ENCODE measurements at regions not wholly inside any gene's neighbourhood (a gene's known extent, or its start where the extent isn't known, plus 50 kb on each side); places are given as distances from the start of the nearest gene placed in this dataset.

DNA sequence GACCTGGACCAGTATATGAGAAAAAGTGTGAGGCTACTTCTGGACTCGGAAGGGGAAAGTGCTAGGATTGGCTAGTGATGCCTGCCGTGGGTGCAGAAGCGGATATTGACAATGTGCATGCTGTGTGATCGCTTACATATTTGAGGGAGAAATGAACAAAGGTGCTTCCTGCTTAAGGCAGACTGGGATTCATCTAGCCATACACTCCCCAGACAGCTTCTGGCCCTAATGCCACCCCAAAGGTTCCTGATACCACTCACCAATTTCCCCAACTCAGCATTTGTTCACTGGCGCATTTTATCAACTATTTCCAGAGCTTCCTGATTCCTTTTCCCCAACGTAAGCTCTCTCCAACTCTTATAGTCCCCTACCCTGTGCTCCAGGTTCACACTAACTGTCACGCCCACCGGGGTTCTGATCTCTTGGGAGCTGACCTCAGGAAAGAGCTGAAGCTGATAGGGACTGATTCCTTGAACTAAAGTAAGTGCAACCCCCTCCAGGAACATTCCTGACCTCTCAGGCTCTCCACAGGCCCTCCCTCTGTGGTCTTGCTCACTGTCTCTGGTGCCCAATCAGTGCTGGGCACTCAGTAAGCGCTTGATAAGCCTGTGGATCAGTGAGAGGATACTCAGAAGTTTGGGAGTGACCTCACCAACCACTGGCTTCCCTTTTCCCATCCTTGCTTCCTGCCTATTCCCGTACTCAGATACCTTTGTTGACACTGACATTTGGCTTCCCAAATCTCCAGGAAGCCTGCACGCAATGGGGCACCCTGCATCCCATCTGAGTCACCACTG is 73.3 kb downstream of the MRPL14 start:
- peak overlapping the region; percentile 30; the same call in 1 of the 2 replicates for H3K9ac ChIP-seq (ENCODE audit: insufficient read depth, low read depth, low read length)
- intact Hi-C loops (cut with micrococcal nuclease; ENCODE audit: unreplicated experiment) (no loop called here), in situ Hi-C loops (cut with HindIII; ENCODE audit: extremely low pct_ligation_motif_present, low pct_unique_long_range_greater_than_20kb) (no loop called here)
- POLR2A ChIA-PET: no interaction called here
- H3K79me2 ChIP-seq (ENCODE audit: insufficient read depth, low read length): no peaks in the 10 kb centered on the region
- peaks cover 75% of the 10 kb centered on the region for H3K4me1 ChIP-seq (ENCODE audit: insufficient read depth, low read length)
- peak overlapping the region in 1 of 3 experiments; percentile 18; a peak in 1 of 6 replicates for H3K4me3 ChIP-seq (replicated peaks in 1 of 3; ENCODE audit: insufficient read depth in 1 of 3, low read depth in 2 of 3, low read length in 3 of 3)
- no peak overlapping the region for H3K27ac ChIP-seq (ENCODE audit: extremely low read length, insufficient read depth, low read length)
- CTCF ChIA-PET (ENCODE audit: low intra/inter-chr PET ratio, low total read pairs): no interaction called here
- ATAC-seq (no peak), DNase-seq (ENCODE audit: low spot score) (no peak), FAIRE-seq (no peak)
- WGBS (ENCODE audit: low lambda C conversion rate): 10% methylated on average over 11 of the region's 11 CpGs
- H3K9me3 ChIP-seq (ENCODE audit: low read length): no peaks in the 10 kb centered on the region
- peaks cover 0 to 34% of the 10 kb centered on the region in 2 experiments; a peak in 3 of 5 replicates for H3K27me3 ChIP-seq (ENCODE audit: control insufficient read depth in 1 of 2, insufficient read depth in 2 of 2, low read length in 2 of 2)
- H4K20me1 ChIP-seq (ENCODE audit: insufficient read depth, low read length): no peaks in the 10 kb centered on the region
- H3K4me2 ChIP-seq (ENCODE audit: low read depth, low read length): peak overlapping the region; percentile 34; the same call in 1 of the 2 replicates
- no TSS peak for BruUV-seq (replicated peaks)
- H3K36me3 ChIP-seq (replicated peaks in 1 of 2; ENCODE audit: control insufficient read depth in 1 of 2, insufficient read depth in 2 of 2, low read length in 2 of 2): no peaks in the 10 kb centered on the region
- no peak overlapping the region for H2AFZ ChIP-seq (ENCODE audit: low read length)
- TF ChIP-seq, protein P1, sequence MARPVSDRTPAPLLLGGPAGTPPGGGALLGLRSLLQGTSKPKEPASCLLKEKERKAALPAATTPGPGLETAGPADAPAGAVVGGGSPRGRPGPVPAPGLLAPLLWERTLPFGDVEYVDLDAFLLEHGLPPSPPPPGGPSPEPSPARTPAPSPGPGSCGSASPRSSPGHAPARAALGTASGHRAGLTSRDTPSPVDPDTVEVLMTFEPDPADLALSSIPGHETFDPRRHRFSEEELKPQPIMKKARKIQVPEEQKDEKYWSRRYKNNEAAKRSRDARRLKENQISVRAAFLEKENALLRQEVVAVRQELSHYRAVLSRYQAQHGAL (CRISPR knock-in tag; IDR thresholded peaks at IDR 0.05; ENCODE audit: not compliant biosample characterization): no peak
- TF ChIP-seq, protein P2, sequence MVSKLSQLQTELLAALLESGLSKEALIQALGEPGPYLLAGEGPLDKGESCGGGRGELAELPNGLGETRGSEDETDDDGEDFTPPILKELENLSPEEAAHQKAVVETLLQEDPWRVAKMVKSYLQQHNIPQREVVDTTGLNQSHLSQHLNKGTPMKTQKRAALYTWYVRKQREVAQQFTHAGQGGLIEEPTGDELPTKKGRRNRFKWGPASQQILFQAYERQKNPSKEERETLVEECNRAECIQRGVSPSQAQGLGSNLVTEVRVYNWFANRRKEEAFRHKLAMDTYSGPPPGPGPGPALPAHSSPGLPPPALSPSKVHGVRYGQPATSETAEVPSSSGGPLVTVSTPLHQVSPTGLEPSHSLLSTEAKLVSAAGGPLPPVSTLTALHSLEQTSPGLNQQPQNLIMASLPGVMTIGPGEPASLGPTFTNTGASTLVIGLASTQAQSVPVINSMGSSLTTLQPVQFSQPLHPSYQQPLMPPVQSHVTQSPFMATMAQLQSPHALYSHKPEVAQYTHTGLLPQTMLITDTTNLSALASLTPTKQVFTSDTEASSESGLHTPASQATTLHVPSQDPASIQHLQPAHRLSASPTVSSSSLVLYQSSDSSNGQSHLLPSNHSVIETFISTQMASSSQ (IDR thresholded peaks at IDR 0.05; ENCODE audit: low read depth): no peak
- TF ChIP-seq, protein P2 (CRISPR knock-in tag; IDR thresholded peaks at IDR 0.05; ENCODE audit: borderline replicate concordance): no peak
- TF ChIP-seq ARNT2 (CRISPR knock-in tag; IDR thresholded peaks at IDR 0.05; ENCODE audit: low read depth): no peak
- TF ChIP-seq ZNF343 (CRISPR knock-in tag; IDR thresholded peaks at IDR 0.05): 0 out of 2 replicates have a peak, but pooled peaks have one; percentile 30
- TF ChIP-seq, protein P3, sequence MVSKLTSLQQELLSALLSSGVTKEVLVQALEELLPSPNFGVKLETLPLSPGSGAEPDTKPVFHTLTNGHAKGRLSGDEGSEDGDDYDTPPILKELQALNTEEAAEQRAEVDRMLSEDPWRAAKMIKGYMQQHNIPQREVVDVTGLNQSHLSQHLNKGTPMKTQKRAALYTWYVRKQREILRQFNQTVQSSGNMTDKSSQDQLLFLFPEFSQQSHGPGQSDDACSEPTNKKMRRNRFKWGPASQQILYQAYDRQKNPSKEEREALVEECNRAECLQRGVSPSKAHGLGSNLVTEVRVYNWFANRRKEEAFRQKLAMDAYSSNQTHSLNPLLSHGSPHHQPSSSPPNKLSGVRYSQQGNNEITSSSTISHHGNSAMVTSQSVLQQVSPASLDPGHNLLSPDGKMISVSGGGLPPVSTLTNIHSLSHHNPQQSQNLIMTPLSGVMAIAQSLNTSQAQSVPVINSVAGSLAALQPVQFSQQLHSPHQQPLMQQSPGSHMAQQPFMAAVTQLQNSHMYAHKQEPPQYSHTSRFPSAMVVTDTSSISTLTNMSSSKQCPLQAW (CRISPR knock-in tag; IDR thresholded peaks at IDR 0.05): 0 out of 2 replicates have a peak, but pooled peaks have one; percentile 9
- TF ChIP-seq GABPA (IDR thresholded peaks at IDR 0.05; ENCODE audit: low read depth, low read length): no peak
- peak; percentile 45; the same call in 1 of the 2 replicates for TF ChIP-seq GABPA (CRISPR knock-in tag; IDR thresholded peaks at IDR 0.05; ENCODE audit: low read depth)
- TF ChIP-seq, protein P4, sequence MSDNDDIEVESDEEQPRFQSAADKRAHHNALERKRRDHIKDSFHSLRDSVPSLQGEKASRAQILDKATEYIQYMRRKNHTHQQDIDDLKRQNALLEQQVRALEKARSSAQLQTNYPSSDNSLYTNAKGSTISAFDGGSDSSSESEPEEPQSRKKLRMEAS (IDR thresholded peaks at IDR 0.05): peak; percentile 68; the same call in 1 of the 2 replicates
- TF ChIP-seq MIXL1 (CRISPR knock-in tag; IDR thresholded peaks at IDR 0.05): 0 out of 2 replicates have a peak, but pooled peaks have one; percentile 31
- TF ChIP-seq, protein P5, sequence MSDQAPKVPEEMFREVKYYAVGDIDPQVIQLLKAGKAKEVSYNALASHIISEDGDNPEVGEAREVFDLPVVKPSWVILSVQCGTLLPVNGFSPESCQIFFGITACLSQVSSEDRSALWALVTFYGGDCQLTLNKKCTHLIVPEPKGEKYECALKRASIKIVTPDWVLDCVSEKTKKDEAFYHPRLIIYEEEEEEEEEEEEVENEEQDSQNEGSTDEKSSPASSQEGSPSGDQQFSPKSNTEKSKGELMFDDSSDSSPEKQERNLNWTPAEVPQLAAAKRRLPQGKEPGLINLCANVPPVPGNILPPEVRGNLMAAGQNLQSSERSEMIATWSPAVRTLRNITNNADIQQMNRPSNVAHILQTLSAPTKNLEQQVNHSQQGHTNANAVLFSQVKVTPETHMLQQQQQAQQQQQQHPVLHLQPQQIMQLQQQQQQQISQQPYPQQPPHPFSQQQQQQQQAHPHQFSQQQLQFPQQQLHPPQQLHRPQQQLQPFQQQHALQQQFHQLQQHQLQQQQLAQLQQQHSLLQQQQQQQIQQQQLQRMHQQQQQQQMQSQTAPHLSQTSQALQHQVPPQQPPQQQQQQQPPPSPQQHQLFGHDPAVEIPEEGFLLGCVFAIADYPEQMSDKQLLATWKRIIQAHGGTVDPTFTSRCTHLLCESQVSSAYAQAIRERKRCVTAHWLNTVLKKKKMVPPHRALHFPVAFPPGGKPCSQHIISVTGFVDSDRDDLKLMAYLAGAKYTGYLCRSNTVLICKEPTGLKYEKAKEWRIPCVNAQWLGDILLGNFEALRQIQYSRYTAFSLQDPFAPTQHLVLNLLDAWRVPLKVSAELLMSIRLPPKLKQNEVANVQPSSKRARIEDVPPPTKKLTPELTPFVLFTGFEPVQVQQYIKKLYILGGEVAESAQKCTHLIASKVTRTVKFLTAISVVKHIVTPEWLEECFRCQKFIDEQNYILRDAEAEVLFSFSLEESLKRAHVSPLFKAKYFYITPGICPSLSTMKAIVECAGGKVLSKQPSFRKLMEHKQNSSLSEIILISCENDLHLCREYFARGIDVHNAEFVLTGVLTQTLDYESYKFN (CRISPR knock-in tag; conservative IDR thresholded peaks at IDR 0.05): no peak
- no peak for TF ChIP-seq SYNCRIP (IDR thresholded peaks at IDR 0.05; ENCODE audit: insufficient read depth, low read depth, low read length)
- no peak for TF ChIP-seq ZNF550 (CRISPR knock-in tag; IDR thresholded peaks at IDR 0.05; ENCODE audit: borderline replicate concordance)
